22Rv1 (cell line): ENCODE measurements at regions not wholly inside any gene's neighbourhood (a gene's known extent, or its start where the extent isn't known, plus 50 kb on each side); places are given as distances from the start of the nearest gene placed in this dataset.
"Not testable (repeated sequence)": the region's sequence is repeated elsewhere in the genome, so short reads cannot be mapped to it uniquely, and the experiment has no call there.

ENCODE experiments used
- H3K27ac ChIP-seq: fragments of 450-650 bp; 2 replicates; pipeline ENCODE4 v1.5.1; 2017
- ZFX ChIP-seq: fragments of 450-650 bp; IDR thresholded peaks from 2 replicates; pipeline ENCODE4 v1.6.1; 2017; ENCODE audit warnings: antibody characterized with exemption, borderline replicate concordance
- TF ChIP-seq, protein P1 (sequence below): fragments of 450-650 bp; IDR thresholded peaks from 2 replicates; pipeline ENCODE4 v1.5.1; 2017; ENCODE audit warnings: mild to moderate bottlenecking

DNA sequence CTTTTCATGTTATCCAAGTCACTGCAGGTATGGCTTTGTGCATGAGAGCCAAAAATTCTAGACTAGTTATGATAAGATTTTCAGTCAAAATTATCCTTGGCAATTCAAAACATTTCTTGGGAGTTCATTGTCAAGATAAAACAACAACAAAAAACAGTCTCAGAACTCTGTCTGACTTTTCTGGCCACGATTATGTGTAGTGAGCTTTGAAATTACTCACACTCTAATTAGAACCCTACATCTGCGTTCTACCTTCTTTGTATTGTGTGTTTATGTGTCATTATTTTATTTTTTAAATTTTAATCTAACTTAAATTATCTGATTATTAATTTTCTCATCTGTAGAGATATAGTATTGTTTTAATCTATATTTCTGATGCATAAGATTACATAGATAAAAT, 459.2 kb downstream of the FRK start:
- H3K27ac ChIP-seq: no peak overlapping the region
- no peak for TF ChIP-seq ZFX
- TF ChIP-seq, protein P1, sequence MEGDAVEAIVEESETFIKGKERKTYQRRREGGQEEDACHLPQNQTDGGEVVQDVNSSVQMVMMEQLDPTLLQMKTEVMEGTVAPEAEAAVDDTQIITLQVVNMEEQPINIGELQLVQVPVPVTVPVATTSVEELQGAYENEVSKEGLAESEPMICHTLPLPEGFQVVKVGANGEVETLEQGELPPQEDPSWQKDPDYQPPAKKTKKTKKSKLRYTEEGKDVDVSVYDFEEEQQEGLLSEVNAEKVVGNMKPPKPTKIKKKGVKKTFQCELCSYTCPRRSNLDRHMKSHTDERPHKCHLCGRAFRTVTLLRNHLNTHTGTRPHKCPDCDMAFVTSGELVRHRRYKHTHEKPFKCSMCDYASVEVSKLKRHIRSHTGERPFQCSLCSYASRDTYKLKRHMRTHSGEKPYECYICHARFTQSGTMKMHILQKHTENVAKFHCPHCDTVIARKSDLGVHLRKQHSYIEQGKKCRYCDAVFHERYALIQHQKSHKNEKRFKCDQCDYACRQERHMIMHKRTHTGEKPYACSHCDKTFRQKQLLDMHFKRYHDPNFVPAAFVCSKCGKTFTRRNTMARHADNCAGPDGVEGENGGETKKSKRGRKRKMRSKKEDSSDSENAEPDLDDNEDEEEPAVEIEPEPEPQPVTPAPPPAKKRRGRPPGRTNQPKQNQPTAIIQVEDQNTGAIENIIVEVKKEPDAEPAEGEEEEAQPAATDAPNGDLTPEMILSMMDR: no peak

DNA sequence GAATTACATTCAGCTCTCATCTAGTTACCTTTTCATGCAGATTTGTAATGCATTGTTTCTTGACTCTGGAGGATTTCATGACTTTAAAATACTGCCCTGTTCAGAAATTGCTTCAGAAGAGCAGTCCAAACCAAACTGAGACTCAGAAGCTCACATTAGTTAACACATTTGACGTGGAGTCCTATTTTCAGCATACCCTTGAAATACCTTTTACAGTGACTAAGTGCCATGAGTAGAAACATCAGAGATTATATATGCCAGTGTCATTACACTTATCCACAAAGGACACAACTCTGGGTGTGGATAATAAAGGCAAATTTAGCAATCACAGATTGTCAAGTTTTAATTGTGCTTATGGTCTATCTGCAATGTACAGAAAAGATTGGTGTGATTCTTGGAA, 459.6 kb downstream of the FRK start:
- TF ChIP-seq ZFX: no peak
- TF ChIP-seq, protein P1: no peak
- no peak overlapping the region for H3K27ac ChIP-seq

DNA sequence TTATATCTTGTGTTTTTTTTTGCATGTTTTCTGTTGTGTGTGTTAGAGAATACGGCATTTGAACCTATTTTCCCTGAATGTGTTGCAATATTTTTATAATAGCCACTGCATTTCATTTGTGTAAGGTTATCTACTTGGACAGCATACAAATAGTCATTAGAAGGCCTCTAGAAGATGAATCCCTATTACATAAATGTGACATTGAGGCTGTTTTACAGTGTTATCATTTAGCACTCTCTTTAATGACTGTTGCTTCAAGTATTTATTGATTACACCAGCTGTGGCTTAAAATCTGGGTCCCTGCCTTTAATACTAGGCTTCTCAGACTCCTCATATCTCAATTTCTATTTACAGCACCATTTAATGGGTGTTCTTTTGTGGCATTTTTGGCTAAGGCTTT, 465.8 kb downstream of the FRK start:
- TF ChIP-seq, protein P1: no peak
- TF ChIP-seq ZFX: no peak
- no peak overlapping the region for H3K27ac ChIP-seq

DNA sequence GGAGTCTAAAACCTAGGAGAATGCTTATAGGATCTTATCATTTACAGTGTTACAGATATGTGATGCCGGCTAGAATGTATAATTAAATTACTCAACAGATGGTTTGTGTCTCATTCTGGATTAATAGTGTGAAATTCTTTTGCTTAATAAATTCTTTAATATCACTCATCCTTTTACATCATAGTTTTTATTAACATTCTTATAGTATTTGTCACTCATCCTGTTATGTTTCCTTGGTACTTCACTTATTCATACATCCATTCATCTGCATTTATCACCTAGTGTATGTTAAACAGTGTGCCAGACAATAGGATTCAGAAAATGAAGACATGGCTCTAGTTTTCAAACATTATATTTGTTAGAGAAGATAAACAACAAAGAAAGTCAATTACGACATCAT, 468.7 kb downstream of the FRK start:
- no peak overlapping the region for H3K27ac ChIP-seq
- TF ChIP-seq, protein P1: no peak
- no peak for TF ChIP-seq ZFX

DNA sequence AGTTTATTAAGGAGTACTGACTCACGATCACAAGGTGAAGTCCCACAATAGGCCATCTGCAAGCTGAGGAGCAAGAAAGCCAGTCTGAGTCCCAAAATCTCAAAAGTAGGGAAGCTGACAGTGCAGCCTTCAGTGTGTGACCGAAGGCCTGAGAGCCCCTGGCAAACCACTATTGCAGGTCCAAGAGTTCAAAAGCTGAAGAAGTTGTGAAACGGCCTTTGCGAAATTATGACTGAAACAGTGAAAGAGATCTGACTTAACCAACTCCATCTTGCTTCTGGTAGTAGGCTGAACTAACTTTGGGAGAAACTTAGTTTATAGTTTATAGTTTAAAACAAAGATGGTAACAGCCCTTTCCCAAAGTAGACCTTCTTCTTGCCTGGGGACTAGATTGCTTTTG, 471.6 kb downstream of the FRK start:
- not testable (repeated sequence) for H3K27ac ChIP-seq

DNA sequence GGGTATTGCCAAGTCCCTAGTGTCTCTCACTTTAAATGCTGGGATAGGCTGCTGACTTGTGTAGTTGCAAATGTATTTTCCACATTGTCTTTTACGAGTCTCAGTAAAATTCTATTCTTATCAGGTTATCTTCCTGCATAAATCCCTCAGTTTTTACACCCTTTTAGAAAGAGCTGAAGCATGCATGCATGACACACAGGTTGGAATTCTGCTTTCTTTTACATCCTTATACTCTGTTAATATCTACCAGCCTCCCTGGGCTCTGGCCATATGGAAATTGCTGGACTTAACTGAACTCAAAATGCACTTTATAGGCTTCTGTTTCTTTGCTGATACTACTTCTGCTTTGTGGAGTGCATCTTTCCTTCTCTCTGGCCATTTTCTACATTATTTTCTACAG, 477.4 kb downstream of the FRK start:
- no peak for TF ChIP-seq ZFX
- TF ChIP-seq, protein P1: no peak

DNA sequence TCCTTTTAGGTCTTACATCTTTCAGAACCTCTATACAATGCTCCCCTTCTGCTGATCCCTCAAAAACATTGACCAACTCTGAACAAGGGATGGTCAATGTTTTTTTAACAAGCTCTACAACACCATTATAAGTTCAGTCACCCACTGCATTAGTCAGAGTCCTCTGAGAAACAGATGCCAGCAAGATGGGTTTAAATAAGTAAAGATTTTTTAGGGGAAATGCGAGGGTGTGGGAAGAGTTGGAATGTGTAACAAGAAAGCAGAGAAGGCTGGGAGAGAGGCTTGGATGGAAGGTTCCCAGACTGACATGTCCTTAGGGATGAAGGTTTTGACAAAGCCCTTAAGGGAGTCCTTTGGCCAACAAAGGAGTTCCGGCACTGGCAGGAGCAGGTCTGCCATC, 478.3 kb downstream of the FRK start:
- TF ChIP-seq ZFX: no peak
- TF ChIP-seq, protein P1: no peak
- no peak overlapping the region for H3K27ac ChIP-seq

More for the DNA sequence above, 477.4 kb downstream of the FRK start:
- no peak overlapping the region for H3K27ac ChIP-seq

DNA sequence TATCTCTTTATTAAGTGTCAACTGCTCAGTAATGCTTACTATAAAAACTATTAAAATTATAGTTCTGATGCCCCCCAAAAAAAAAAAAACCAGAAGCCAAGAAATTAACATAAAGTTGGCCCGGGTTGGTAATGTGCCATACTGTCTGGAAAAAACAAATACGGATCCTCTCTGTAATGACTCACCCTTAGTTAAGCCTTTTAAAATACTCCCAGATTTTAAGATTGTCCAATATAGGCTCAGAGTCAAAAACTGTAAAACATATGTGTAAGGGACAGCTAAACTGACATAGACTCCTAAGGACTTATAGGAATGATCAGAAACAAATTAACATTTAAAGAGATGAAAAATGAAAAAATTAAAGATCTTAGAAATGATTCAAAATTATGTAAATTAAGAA, 481.1 kb downstream of the FRK start:
- H3K27ac ChIP-seq: not testable (repeated sequence)

DNA sequence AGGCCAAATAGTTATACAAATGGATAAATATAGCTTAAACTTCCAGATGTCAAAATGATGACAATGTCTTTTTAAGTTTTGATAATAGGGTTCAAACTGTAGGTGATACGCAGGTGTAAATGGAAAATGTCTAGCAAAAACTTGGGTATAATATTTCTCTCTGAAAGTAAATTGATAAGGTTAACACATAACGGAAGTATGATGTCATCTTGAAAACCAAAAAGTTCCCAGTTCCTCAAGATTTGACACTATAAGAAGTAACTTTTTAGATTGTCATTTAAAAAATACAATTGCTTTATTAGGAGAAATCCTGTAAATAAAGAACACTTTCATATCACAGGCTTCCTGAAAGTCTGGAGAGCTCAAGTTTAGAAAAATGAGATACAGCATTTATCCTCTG, 483.4 kb downstream of the FRK start:
- no peak for TF ChIP-seq ZFX
- TF ChIP-seq, protein P1: no peak
- no peak overlapping the region for H3K27ac ChIP-seq
